ENCODE measurements at regions not wholly inside any gene's neighbourhood (a gene's known extent, or its start where the extent isn't known, plus 50 kb on each side); places are given as distances from the start of the nearest gene placed in this dataset.
"Not testable (repeated sequence)": the region's sequence is repeated elsewhere in the genome, so short reads cannot be mapped to it uniquely, and the experiment has no call there.

GRCh38 chr7:16261100-16261499, 160.2 kb downstream of the CRPPA start:
- H3K27me3 ChIP-seq (ENCODE audit: control insufficient read depth, low read length): no peaks in the 10 kb centered on the region
- TF ChIP-seq EZH2phosphoT487 (IDR thresholded peaks at IDR 0.05; ENCODE audit: borderline replicate concordance, low read length): no peak
- TF ChIP-seq, protein P1, sequence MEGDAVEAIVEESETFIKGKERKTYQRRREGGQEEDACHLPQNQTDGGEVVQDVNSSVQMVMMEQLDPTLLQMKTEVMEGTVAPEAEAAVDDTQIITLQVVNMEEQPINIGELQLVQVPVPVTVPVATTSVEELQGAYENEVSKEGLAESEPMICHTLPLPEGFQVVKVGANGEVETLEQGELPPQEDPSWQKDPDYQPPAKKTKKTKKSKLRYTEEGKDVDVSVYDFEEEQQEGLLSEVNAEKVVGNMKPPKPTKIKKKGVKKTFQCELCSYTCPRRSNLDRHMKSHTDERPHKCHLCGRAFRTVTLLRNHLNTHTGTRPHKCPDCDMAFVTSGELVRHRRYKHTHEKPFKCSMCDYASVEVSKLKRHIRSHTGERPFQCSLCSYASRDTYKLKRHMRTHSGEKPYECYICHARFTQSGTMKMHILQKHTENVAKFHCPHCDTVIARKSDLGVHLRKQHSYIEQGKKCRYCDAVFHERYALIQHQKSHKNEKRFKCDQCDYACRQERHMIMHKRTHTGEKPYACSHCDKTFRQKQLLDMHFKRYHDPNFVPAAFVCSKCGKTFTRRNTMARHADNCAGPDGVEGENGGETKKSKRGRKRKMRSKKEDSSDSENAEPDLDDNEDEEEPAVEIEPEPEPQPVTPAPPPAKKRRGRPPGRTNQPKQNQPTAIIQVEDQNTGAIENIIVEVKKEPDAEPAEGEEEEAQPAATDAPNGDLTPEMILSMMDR (IDR thresholded peaks at IDR 0.05; ENCODE audit: low read depth, low read length, poor library complexity, severe bottlenecking): no peak
- no peaks in the 10 kb centered on the region for H4K20me1 ChIP-seq (ENCODE audit: control insufficient read depth, insufficient read depth, low read depth, low read length)
- H3F3A ChIP-seq (ENCODE audit: control insufficient read depth, insufficient read depth): no peaks in the 10 kb centered on the region
- H3K9me3 ChIP-seq (ENCODE audit: control insufficient read depth, insufficient read depth, low read length): no peaks in the 10 kb centered on the region
- no peak overlapping the region for H3K4me3 ChIP-seq (ENCODE audit: low read length)
- no peaks in the 10 kb centered on the region for H3K4me1 ChIP-seq (ENCODE audit: control insufficient read depth, low read length)
- no peaks in the 10 kb centered on the region for H3K79me2 ChIP-seq (ENCODE audit: control insufficient read depth, low read length)
- H3K36me3 ChIP-seq (ENCODE audit: control insufficient read depth, low read length): no peaks in the 10 kb centered on the region
- no peak overlapping the region for H3K4me2 ChIP-seq (ENCODE audit: low read length)
- no peak overlapping the region for H3K27ac ChIP-seq (ENCODE audit: low read depth, low read length)
- H3K9me2 ChIP-seq (replicated peaks; ENCODE audit: control insufficient read depth, low read length): no peaks in the 10 kb centered on the region

DNA sequence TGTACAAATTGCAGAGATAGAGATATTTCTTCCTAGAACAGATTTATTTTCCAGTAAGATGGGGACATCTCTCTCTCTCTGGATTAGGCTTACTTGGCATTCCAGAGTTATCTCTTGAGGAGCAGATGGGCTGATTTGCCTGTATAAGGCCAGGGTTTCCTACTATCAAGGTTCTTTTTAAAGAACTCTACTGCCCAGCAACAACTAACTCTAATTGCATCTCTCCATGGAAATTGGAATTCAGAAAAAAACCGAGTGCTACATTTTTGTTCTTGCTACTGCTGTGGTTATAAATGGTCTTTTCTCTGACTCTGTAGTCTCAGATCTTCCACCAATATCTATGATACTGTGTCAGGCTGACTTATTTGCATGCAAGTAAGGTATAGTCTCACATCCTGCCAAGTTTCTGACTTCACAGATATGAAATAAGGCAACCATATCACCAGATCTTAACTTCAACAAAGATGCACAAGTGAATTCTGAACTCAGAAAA, 161.1 kb downstream of the CRPPA start:
- Histone ChIP-seq H4K20me1 (ENCODE audit: control insufficient read depth, insufficient read depth, low read depth, low read length) (no peaks in the 10 kb centered on the region), H3K79me2 (ENCODE audit: control insufficient read depth, low read length) (no peaks in the 10 kb centered on the region), H3K27me3 (ENCODE audit: control insufficient read depth, low read length) (no peaks in the 10 kb centered on the region), H3K4me3 (ENCODE audit: low read length) (no peak overlapping the region), H3K9me2 (replicated peaks; ENCODE audit: control insufficient read depth, low read length) (no peaks in the 10 kb centered on the region), H3K36me3 (ENCODE audit: control insufficient read depth, low read length) (no peaks in the 10 kb centered on the region), H3K4me1 (ENCODE audit: control insufficient read depth, low read length) (no peaks in the 10 kb centered on the region), H3K9me3 (ENCODE audit: control insufficient read depth, insufficient read depth, low read length) (no peaks in the 10 kb centered on the region), H3F3A (ENCODE audit: control insufficient read depth, insufficient read depth) (no peaks in the 10 kb centered on the region), H3K27ac (ENCODE audit: low read depth, low read length) (no peak overlapping the region), H3K4me2 (ENCODE audit: low read length) (no peak overlapping the region)
- TF ChIP-seq EZH2phosphoT487 (IDR thresholded peaks at IDR 0.05; ENCODE audit: borderline replicate concordance, low read length): no peak
- TF ChIP-seq, protein P1 (IDR thresholded peaks at IDR 0.05; ENCODE audit: low read depth, low read length, poor library complexity, severe bottlenecking): no peak

GRCh38 chr7:16256419-16256818, 164.9 kb downstream of the CRPPA start:
- H3K36me3 ChIP-seq (ENCODE audit: control insufficient read depth, low read length); H3K27ac ChIP-seq (ENCODE audit: low read depth, low read length); H3K9me3 ChIP-seq (ENCODE audit: control insufficient read depth, insufficient read depth, low read length); H3K9me2 ChIP-seq (replicated peaks; ENCODE audit: control insufficient read depth, low read length); H3F3A ChIP-seq (ENCODE audit: control insufficient read depth, insufficient read depth); H3K4me2 ChIP-seq (ENCODE audit: low read length); H4K20me1 ChIP-seq (ENCODE audit: control insufficient read depth, insufficient read depth, low read depth, low read length); H3K4me1 ChIP-seq (ENCODE audit: control insufficient read depth, low read length); H3K27me3 ChIP-seq (ENCODE audit: control insufficient read depth, low read length); H3K79me2 ChIP-seq (ENCODE audit: control insufficient read depth, low read length); H3K4me3 ChIP-seq (ENCODE audit: low read length): not testable (repeated sequence)

GRCh38 chr7:16255952-16256351, 165.4 kb downstream of the CRPPA start:
- H3K4me2 ChIP-seq (ENCODE audit: low read length); H3K36me3 ChIP-seq (ENCODE audit: control insufficient read depth, low read length); H3K4me3 ChIP-seq (ENCODE audit: low read length); H3K27ac ChIP-seq (ENCODE audit: low read depth, low read length); H3K79me2 ChIP-seq (ENCODE audit: control insufficient read depth, low read length); H4K20me1 ChIP-seq (ENCODE audit: control insufficient read depth, insufficient read depth, low read depth, low read length); H3K9me3 ChIP-seq (ENCODE audit: control insufficient read depth, insufficient read depth, low read length); H3K9me2 ChIP-seq (replicated peaks; ENCODE audit: control insufficient read depth, low read length); H3K27me3 ChIP-seq (ENCODE audit: control insufficient read depth, low read length); H3F3A ChIP-seq (ENCODE audit: control insufficient read depth, insufficient read depth); H3K4me1 ChIP-seq (ENCODE audit: control insufficient read depth, low read length): not testable (repeated sequence)

DNA sequence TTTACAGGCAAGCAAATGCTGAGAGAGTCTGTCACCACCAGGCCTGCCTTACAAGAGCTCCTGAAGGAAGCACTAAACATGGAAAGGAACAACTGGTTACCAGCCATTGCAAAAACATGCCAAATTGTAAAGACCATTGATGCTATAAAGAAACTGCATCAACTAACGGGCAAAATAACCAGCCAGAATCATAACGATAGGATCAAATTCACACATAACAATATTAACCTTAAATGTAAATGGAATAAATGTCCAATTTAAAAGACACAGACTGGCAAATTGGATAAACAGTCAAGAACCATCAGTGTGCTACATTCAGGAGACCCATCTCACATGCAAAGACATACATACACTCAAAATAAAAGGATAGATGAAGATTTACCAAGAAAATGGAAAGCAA, 170.7 kb downstream of the CRPPA start:
- H3K79me2 ChIP-seq (ENCODE audit: control insufficient read depth, low read length); H3K27ac ChIP-seq (ENCODE audit: low read depth, low read length); H3K36me3 ChIP-seq (ENCODE audit: control insufficient read depth, low read length); H3K4me2 ChIP-seq (ENCODE audit: low read length); H3F3A ChIP-seq (ENCODE audit: control insufficient read depth, insufficient read depth); H3K4me3 ChIP-seq (ENCODE audit: low read length); H4K20me1 ChIP-seq (ENCODE audit: control insufficient read depth, insufficient read depth, low read depth, low read length); H3K9me2 ChIP-seq (replicated peaks; ENCODE audit: control insufficient read depth, low read length); H3K27me3 ChIP-seq (ENCODE audit: control insufficient read depth, low read length); H3K9me3 ChIP-seq (ENCODE audit: control insufficient read depth, insufficient read depth, low read length); H3K4me1 ChIP-seq (ENCODE audit: control insufficient read depth, low read length): not testable (repeated sequence)

- not testable (repeated sequence) for H3K4me1 ChIP-seq (ENCODE audit: control insufficient read depth, low read length); H4K20me1 ChIP-seq (ENCODE audit: control insufficient read depth, insufficient read depth, low read depth, low read length); H3K9me3 ChIP-seq (ENCODE audit: control insufficient read depth, insufficient read depth, low read length); H3K4me3 ChIP-seq (ENCODE audit: low read length); H3K4me2 ChIP-seq (ENCODE audit: low read length); H3K27me3 ChIP-seq (ENCODE audit: control insufficient read depth, low read length); H3K36me3 ChIP-seq (ENCODE audit: control insufficient read depth, low read length); H3F3A ChIP-seq (ENCODE audit: control insufficient read depth, insufficient read depth); H3K9me2 ChIP-seq (replicated peaks; ENCODE audit: control insufficient read depth, low read length); H3K27ac ChIP-seq (ENCODE audit: low read depth, low read length); H3K79me2 ChIP-seq (ENCODE audit: control insufficient read depth, low read length)
These were observed 172.1 kb downstream of the CRPPA start for GRCh38 chr7:16249204-16249603.

DNA sequence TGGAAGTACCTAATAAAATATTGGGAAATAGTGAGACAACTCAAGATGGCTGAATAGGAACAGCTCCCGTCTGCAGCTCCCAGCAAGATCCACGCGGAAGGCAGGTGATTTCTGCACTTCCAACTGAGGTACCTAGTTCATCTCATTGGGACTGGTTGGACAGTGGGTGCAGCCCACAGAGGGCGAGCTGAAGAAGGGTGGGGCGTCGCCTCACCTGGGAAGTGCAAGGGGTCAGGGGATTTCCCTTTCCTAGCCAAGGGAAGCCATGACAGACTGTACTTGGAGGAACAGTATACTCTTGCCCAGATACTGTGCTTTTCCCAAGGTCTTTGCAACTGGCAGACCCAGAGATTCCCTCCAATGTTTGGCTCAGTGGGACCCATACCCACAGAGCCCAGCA, 172.8 kb downstream of the CRPPA start:
- not testable (repeated sequence) for H3K9me3 ChIP-seq (ENCODE audit: control insufficient read depth, insufficient read depth, low read length); H3K9me2 ChIP-seq (replicated peaks; ENCODE audit: control insufficient read depth, low read length); H3K4me3 ChIP-seq (ENCODE audit: low read length); H4K20me1 ChIP-seq (ENCODE audit: control insufficient read depth, insufficient read depth, low read depth, low read length); H3K79me2 ChIP-seq (ENCODE audit: control insufficient read depth, low read length); H3K27me3 ChIP-seq (ENCODE audit: control insufficient read depth, low read length); H3K4me2 ChIP-seq (ENCODE audit: low read length); H3F3A ChIP-seq (ENCODE audit: control insufficient read depth, insufficient read depth); H3K36me3 ChIP-seq (ENCODE audit: control insufficient read depth, low read length); H3K27ac ChIP-seq (ENCODE audit: low read depth, low read length); H3K4me1 ChIP-seq (ENCODE audit: control insufficient read depth, low read length)

Data from DOHH2 (cell line).